CD14-positive monocyte (primary cell): ENCODE measurements at regions not wholly inside any gene's neighbourhood (a gene's known extent, or its start where the extent isn't known, plus 50 kb on each side); places are given as distances from the start of the nearest gene placed in this dataset.

ENCODE experiments used
- DNase-seq, 3 donors: peaks; one replicate each; pipeline ENCODE4 v3.0.0-alpha.2; 2011 to 2022
- H2AFZ ChIP-seq: 2 replicates; pipeline ENCODE4 v1.6.0; 2012; ENCODE audit warnings: mild to moderate bottlenecking, low read depth, low read length, inconsistent platforms; ENCODE audit not compliant: insufficient read depth, poor library complexity, severe bottlenecking
- H3K27ac ChIP-seq, 2 donors: 1 replicate in 1 of 2; 2 replicates in 1 of 2; pipeline ENCODE4 v1.5.1; 2012 to 2013; ENCODE audit warnings: low read length in 2 of 2, control low read depth in 1 of 2, inconsistent platforms in 1 of 2, low read depth in 1 of 2, mild to moderate bottlenecking in 1 of 2
- H3K27me3 ChIP-seq, 2 donors: one replicate each; pipeline versions ENCODE4 v1.6.0 to v1.6.1; 2011 to 2013; ENCODE audit warnings: low read length in 2 of 2; ENCODE audit not compliant: control insufficient read depth in 2 of 2, insufficient read depth in 2 of 2
- H3K36me3 ChIP-seq, 2 donors: replicated peaks in 1 of 2; 1 replicate in 1 of 2; 2 replicates in 1 of 2; pipeline versions ENCODE4 v1.5.1 to v1.6.1; 2012 to 2013; ENCODE audit warnings: low read length in 2 of 2, control low read depth in 1 of 2, inconsistent platforms in 1 of 2, mild to moderate bottlenecking in 1 of 2; ENCODE audit not compliant: insufficient read depth in 2 of 2, control insufficient read depth in 1 of 2
- H3K4me1 ChIP-seq, 2 donors: 1 replicate in 1 of 2; 2 replicates in 1 of 2; pipeline versions ENCODE4 v1.5.1 to v1.6.1; 2012 to 2013; ENCODE audit warnings: low read length in 2 of 2, control low read depth in 1 of 2, inconsistent platforms in 1 of 2, mild to moderate bottlenecking in 1 of 2, moderate library complexity in 1 of 2; ENCODE audit not compliant: insufficient read depth in 2 of 2, control insufficient read depth in 1 of 2
- H3K4me2 ChIP-seq: replicated peaks from 2 replicates; pipeline ENCODE3; 2012; ENCODE audit warnings: low read length, moderate library complexity, mild to moderate bottlenecking; ENCODE audit not compliant: poor library complexity, severe bottlenecking; ENCODE audit errors: extremely low read depth
- H3K4me3 ChIP-seq, 3 experiments: fragments of 200-600 bp in 1 of 3; sonication (generic) in 1 of 3; replicated peaks in 1 of 3; 1 replicate in 2 of 3; 2 replicates in 1 of 3; pipeline ENCODE4 v1.5.1; 2011 to 2013; ENCODE audit warnings: low read length in 3 of 3, mild to moderate bottlenecking in 3 of 3, control low read depth in 2 of 3, low read depth in 2 of 3, inconsistent platforms in 1 of 3, moderate library complexity in 1 of 3
- H3K79me2 ChIP-seq: 2 replicates; pipeline ENCODE4 v1.6.0; 2012; ENCODE audit warnings: mild to moderate bottlenecking, control low read depth, inconsistent platforms, low read length, moderate library complexity; ENCODE audit not compliant: insufficient read depth
- H3K9ac ChIP-seq: 2 replicates; pipeline ENCODE4 v1.6.0; 2017; ENCODE audit warnings: low read length, mild to moderate bottlenecking; ENCODE audit not compliant: insufficient read depth, poor library complexity, severe bottlenecking
- H3K9me3 ChIP-seq, 2 donors: replicated peaks in 1 of 2; 1 replicate in 1 of 2; 2 replicates in 1 of 2; pipeline versions ENCODE4 v1.5.1 to v1.6.1; 2012 to 2013; ENCODE audit warnings: low read length in 2 of 2, control low read depth in 1 of 2; ENCODE audit not compliant: control insufficient read depth in 1 of 2, insufficient read depth in 1 of 2
- H4K20me1 ChIP-seq: 2 replicates; pipeline ENCODE4 v1.6.0; 2012; ENCODE audit warnings: mild to moderate bottlenecking, low read length, control low read depth, moderate library complexity; ENCODE audit not compliant: insufficient read depth
- H3K27ac Mint-ChIP-seq, 7 donors: one replicate each; pipeline ENCODE4 v1.8.0; 2020; ENCODE audit warnings: mild to moderate bottlenecking in 7 of 7, mixed read lengths in 7 of 7, moderate library complexity in 6 of 7, inconsistent platforms in 2 of 7
- H3K27me3 Mint-ChIP-seq, 3 donors: one replicate each; pipeline ENCODE4 v1.8.0; 2021 to 2022; ENCODE audit warnings: low read depth in 3 of 3, mild to moderate bottlenecking in 3 of 3, mixed read lengths in 3 of 3, moderate library complexity in 3 of 3, inconsistent platforms in 1 of 3
- H3K36me3 Mint-ChIP-seq, 2 donors: one replicate each; pipeline ENCODE4 v1.8.0; 2020; ENCODE audit warnings: mixed read lengths in 2 of 2, inconsistent platforms in 1 of 2, mild to moderate bottlenecking in 1 of 2
- H3K4me1 Mint-ChIP-seq: one replicate; pipeline ENCODE4 v1.8.0; 2020; ENCODE audit warnings: mild to moderate bottlenecking, mixed read lengths
- H3K4me3 Mint-ChIP-seq, 2 donors: one replicate each; pipeline ENCODE4 v1.8.0; 2020; ENCODE audit warnings: mild to moderate bottlenecking in 2 of 2, mixed read lengths in 2 of 2, moderate library complexity in 1 of 2
- H3K9me3 Mint-ChIP-seq, 7 donors: one replicate each; pipeline ENCODE4 v1.8.0; 2020 to 2022; ENCODE audit warnings: mixed read lengths in 7 of 7, mild to moderate bottlenecking in 6 of 7, moderate library complexity in 6 of 7, inconsistent platforms in 2 of 7
- WGBS: methylation state at CpG from one replicate; pipeline ENCODE4 v1.1.5; 2013; ENCODE audit warnings: missing lambda C conversion rate; ENCODE audit not compliant: insufficient coverage; 5-methylcytosine and 5-hydroxymethylcytosine counted together
- intact Hi-C, 2 donors: fragments of 100-400 bp; cut with micrococcal nuclease; formaldehyde crosslinking; loops; one replicate each; pipeline versions ENCODE4 v1.15.0 to v1.15.1; 2023
- TF ChIP-seq, protein P1 (sequence below): fragments of 200-600 bp; IDR thresholded peaks from one replicate; pipeline ENCODE4 v1.8.0; 2022; ENCODE audit warnings: antibody characterized with exemption, mild to moderate bottlenecking

DNA sequence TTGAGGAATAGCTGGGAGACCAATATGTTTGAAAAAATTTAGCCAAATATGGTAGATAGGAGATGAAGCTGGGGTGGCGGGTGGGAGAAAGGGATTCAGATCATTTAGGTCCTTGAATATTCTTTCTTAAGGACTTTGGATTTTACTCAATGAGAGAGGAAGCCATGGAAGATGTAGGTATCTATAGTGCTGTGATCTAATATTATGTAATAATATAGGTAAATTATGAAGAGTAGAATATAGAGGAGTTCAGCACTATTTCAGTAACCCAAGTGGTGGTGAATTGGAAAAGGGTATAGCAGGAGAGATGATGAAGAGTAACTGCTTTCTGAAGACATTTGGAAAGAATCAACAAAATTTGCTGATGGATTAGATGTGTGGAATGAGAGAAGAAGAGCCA lies 417.6 kb downstream of the UTRN start:
- Mint-ChIP-seq H3K27ac (no peak overlapping the region), H3K9me3 (no peaks in the 10 kb centered on the region), H3K4me1 (peaks cover 2% of the 10 kb centered on the region), H3K27me3 (no peaks in the 10 kb centered on the region), H3K4me3 (no peak overlapping the region), H3K36me3 (peaks cover 24 to 29% of the 10 kb centered on the region in 2 donors)
- no peaks in the 10 kb centered on the region for H3K9me3 ChIP-seq
- no peak overlapping the region for H3K9ac ChIP-seq
- intact Hi-C loops: no loop called here
- no peak overlapping the region for H3K27ac ChIP-seq
- H3K27me3 ChIP-seq: no peaks in the 10 kb centered on the region
- 100% methylated on average over 1 of the region's 1 CpG for WGBS
- H3K4me2 ChIP-seq: no peak overlapping the region
- DNase-seq: no peak
- peaks cover 0 to 2% of the 10 kb centered on the region in 2 donors for H3K4me1 ChIP-seq
- H4K20me1 ChIP-seq: peaks cover 83% of the 10 kb centered on the region
- TF ChIP-seq, protein P1, sequence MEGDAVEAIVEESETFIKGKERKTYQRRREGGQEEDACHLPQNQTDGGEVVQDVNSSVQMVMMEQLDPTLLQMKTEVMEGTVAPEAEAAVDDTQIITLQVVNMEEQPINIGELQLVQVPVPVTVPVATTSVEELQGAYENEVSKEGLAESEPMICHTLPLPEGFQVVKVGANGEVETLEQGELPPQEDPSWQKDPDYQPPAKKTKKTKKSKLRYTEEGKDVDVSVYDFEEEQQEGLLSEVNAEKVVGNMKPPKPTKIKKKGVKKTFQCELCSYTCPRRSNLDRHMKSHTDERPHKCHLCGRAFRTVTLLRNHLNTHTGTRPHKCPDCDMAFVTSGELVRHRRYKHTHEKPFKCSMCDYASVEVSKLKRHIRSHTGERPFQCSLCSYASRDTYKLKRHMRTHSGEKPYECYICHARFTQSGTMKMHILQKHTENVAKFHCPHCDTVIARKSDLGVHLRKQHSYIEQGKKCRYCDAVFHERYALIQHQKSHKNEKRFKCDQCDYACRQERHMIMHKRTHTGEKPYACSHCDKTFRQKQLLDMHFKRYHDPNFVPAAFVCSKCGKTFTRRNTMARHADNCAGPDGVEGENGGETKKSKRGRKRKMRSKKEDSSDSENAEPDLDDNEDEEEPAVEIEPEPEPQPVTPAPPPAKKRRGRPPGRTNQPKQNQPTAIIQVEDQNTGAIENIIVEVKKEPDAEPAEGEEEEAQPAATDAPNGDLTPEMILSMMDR: no peak
- H3K4me3 ChIP-seq: no peak overlapping the region
- H3K36me3 ChIP-seq: peaks cover 53 to 75% of the 10 kb centered on the region in 2 donors
- no peak overlapping the region for H2AFZ ChIP-seq
- peaks cover 12% of the 10 kb centered on the region for H3K79me2 ChIP-seq

DNA sequence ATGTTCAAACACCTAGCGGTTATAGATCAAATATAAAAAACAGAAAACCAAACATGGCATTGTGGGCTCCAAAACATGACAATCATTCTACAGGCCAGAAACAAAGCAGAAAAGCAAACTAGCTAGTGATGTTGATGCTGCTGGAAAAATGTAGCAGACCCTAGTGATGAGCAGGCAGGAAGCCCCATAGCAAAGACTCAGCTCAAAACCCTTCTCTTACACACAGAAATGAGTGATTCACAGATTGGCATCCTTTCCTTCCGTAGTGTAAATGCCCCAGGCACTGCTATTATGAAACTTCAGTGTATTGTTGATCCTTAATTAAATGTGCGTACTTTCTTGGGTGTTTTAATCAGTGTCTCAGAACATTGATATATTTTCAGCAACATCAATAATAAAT lies 425.1 kb downstream of the UTRN start:
- WGBS: no CpG with 5 or more reads among the region's 3 CpGs
- Mint-ChIP-seq H3K27ac (no peak overlapping the region), H3K27me3 (no peaks in the 10 kb centered on the region), H3K4me3 (no peak overlapping the region), H3K4me1 (no peaks in the 10 kb centered on the region), H3K36me3 (peaks cover 24 to 26% of the 10 kb centered on the region in 2 donors), H3K9me3 (no peaks in the 10 kb centered on the region)
- Histone ChIP-seq H3K9ac (no peak overlapping the region), H3K27ac (no peak overlapping the region), H3K79me2 (peaks cover 4% of the 10 kb centered on the region), H3K4me2 (no peak overlapping the region), H4K20me1 (peaks cover 91% of the 10 kb centered on the region), H3K27me3 (no peaks in the 10 kb centered on the region), H2AFZ (no peak overlapping the region), H3K9me3 (no peaks in the 10 kb centered on the region), H3K4me3 (no peak overlapping the region), H3K36me3 (peaks cover 27 to 56% of the 10 kb centered on the region in 2 donors), H3K4me1 (no peaks in the 10 kb centered on the region)
- TF ChIP-seq, protein P1: no peak
- no peak for DNase-seq
- intact Hi-C loops: no loop called here
